ENCODE measurements at regions not wholly inside any gene's neighbourhood (a gene's known extent, or its start where the extent isn't known, plus 50 kb on each side); places are given as distances from the start of the nearest gene placed in this dataset.

- no peaks in the 10 kb centered on the region for H3K9me3 ChIP-seq (ENCODE audit: control insufficient read depth, insufficient read depth, low read length)
- H3K4me1 ChIP-seq (ENCODE audit: control insufficient read depth, low read length), result no peaks in the 10 kb centered on the region
- H4K20me1 ChIP-seq (ENCODE audit: control insufficient read depth, insufficient read depth, low read depth, low read length), result no peaks in the 10 kb centered on the region
Measured at GRCh38 chrX:42396136-42396535, 381.8 kb downstream of the PPP1R2C start.

GRCh38 chrX:42392846-42393245, 385.1 kb downstream of the PPP1R2C start:
- Histone ChIP-seq H3K27me3 (ENCODE audit: control insufficient read depth, low read length) (no peaks in the 10 kb centered on the region), H3F3A (ENCODE audit: control insufficient read depth, insufficient read depth) (no peaks in the 10 kb centered on the region), H4K20me1 (ENCODE audit: control insufficient read depth, insufficient read depth, low read depth, low read length) (no peaks in the 10 kb centered on the region), H3K4me1 (ENCODE audit: control insufficient read depth, low read length) (no peaks in the 10 kb centered on the region), H3K9me3 (ENCODE audit: control insufficient read depth, insufficient read depth, low read length) (no peaks in the 10 kb centered on the region), H3K4me2 (ENCODE audit: low read length) (no peak overlapping the region), H3K79me2 (ENCODE audit: control insufficient read depth, low read length) (no peaks in the 10 kb centered on the region), H3K36me3 (ENCODE audit: control insufficient read depth, low read length) (no peaks in the 10 kb centered on the region), H3K27ac (ENCODE audit: low read depth, low read length) (no peak overlapping the region), H3K9me2 (replicated peaks; ENCODE audit: control insufficient read depth, low read length) (no peaks in the 10 kb centered on the region), H3K4me3 (ENCODE audit: low read length) (no peak overlapping the region)
- no peak for TF ChIP-seq EZH2phosphoT487 (IDR thresholded peaks at IDR 0.05; ENCODE audit: borderline replicate concordance, low read length)
- TF ChIP-seq CTCF (IDR thresholded peaks at IDR 0.05; ENCODE audit: low read depth, low read length, poor library complexity, severe bottlenecking), result no peak

More at GRCh38 chrX:42396136-42396535, 381.8 kb downstream of the PPP1R2C start:
- H3K4me3 ChIP-seq (ENCODE audit: low read length), result no peak overlapping the region
- H3K27me3 ChIP-seq (ENCODE audit: control insufficient read depth, low read length), result no peaks in the 10 kb centered on the region
- H3K79me2 ChIP-seq (ENCODE audit: control insufficient read depth, low read length), result no peaks in the 10 kb centered on the region
- TF ChIP-seq CTCF (IDR thresholded peaks at IDR 0.05; ENCODE audit: low read depth, low read length, poor library complexity, severe bottlenecking), result no peak
- TF ChIP-seq EZH2phosphoT487 (IDR thresholded peaks at IDR 0.05; ENCODE audit: borderline replicate concordance, low read length), result no peak
- H3F3A ChIP-seq (ENCODE audit: control insufficient read depth, insufficient read depth), result no peaks in the 10 kb centered on the region
- no peaks in the 10 kb centered on the region for H3K36me3 ChIP-seq (ENCODE audit: control insufficient read depth, low read length)
- no peaks in the 10 kb centered on the region for H3K9me2 ChIP-seq (replicated peaks; ENCODE audit: control insufficient read depth, low read length)
- H3K4me2 ChIP-seq (ENCODE audit: low read length), result no peak overlapping the region
- H3K27ac ChIP-seq (ENCODE audit: low read depth, low read length), result no peak overlapping the region

GRCh38 chrX:42386681-42387080, 391.3 kb downstream of the PPP1R2C start:
- no peaks in the 10 kb centered on the region for H3F3A ChIP-seq (ENCODE audit: control insufficient read depth, insufficient read depth)
- no peaks in the 10 kb centered on the region for H3K4me1 ChIP-seq (ENCODE audit: control insufficient read depth, low read length)
- no peak overlapping the region for H3K4me3 ChIP-seq (ENCODE audit: low read length)
- TF ChIP-seq CTCF (IDR thresholded peaks at IDR 0.05; ENCODE audit: low read depth, low read length, poor library complexity, severe bottlenecking) (no peak), EZH2phosphoT487 (IDR thresholded peaks at IDR 0.05; ENCODE audit: borderline replicate concordance, low read length) (no peak)
- H3K27me3 ChIP-seq (ENCODE audit: control insufficient read depth, low read length), result no peaks in the 10 kb centered on the region
- H3K27ac ChIP-seq (ENCODE audit: low read depth, low read length), result no peak overlapping the region
- H3K79me2 ChIP-seq (ENCODE audit: control insufficient read depth, low read length), result no peaks in the 10 kb centered on the region
- H3K4me2 ChIP-seq (ENCODE audit: low read length), result no peak overlapping the region
- H3K9me3 ChIP-seq (ENCODE audit: control insufficient read depth, insufficient read depth, low read length), result no peaks in the 10 kb centered on the region
- H3K36me3 ChIP-seq (ENCODE audit: control insufficient read depth, low read length), result no peaks in the 10 kb centered on the region
- H4K20me1 ChIP-seq (ENCODE audit: control insufficient read depth, insufficient read depth, low read depth, low read length), result no peaks in the 10 kb centered on the region
- H3K9me2 ChIP-seq (replicated peaks; ENCODE audit: control insufficient read depth, low read length), result no peaks in the 10 kb centered on the region

GRCh38 chrX:42385730-42386129, 392.2 kb downstream of the PPP1R2C start:
- Histone ChIP-seq H3K4me3 (ENCODE audit: low read length) (no peak overlapping the region), H3K4me1 (ENCODE audit: control insufficient read depth, low read length) (no peaks in the 10 kb centered on the region), H3K79me2 (ENCODE audit: control insufficient read depth, low read length) (no peaks in the 10 kb centered on the region), H3K4me2 (ENCODE audit: low read length) (no peak overlapping the region), H3K36me3 (ENCODE audit: control insufficient read depth, low read length) (no peaks in the 10 kb centered on the region), H3F3A (ENCODE audit: control insufficient read depth, insufficient read depth) (no peaks in the 10 kb centered on the region), H3K9me2 (replicated peaks; ENCODE audit: control insufficient read depth, low read length) (no peaks in the 10 kb centered on the region), H4K20me1 (ENCODE audit: control insufficient read depth, insufficient read depth, low read depth, low read length) (no peaks in the 10 kb centered on the region), H3K27me3 (ENCODE audit: control insufficient read depth, low read length) (no peaks in the 10 kb centered on the region), H3K9me3 (ENCODE audit: control insufficient read depth, insufficient read depth, low read length) (no peaks in the 10 kb centered on the region), H3K27ac (ENCODE audit: low read depth, low read length) (no peak overlapping the region)
- no peak for TF ChIP-seq EZH2phosphoT487 (IDR thresholded peaks at IDR 0.05; ENCODE audit: borderline replicate concordance, low read length)
- TF ChIP-seq CTCF (IDR thresholded peaks at IDR 0.05; ENCODE audit: low read depth, low read length, poor library complexity, severe bottlenecking), result no peak
